Stimulated activated CD4-positive, alpha-beta T cell treated with anti-CD3 and anti-CD28 coated beads, Interleukin-4, amount 100 ng/mL, for 4 hours (primary cell): ENCODE measurements at regions not wholly inside any gene's neighbourhood (a gene's known extent, or its start where the extent isn't known, plus 50 kb on each side); places are given as distances from the start of the nearest gene placed in this dataset.

Experiments
- DNase-seq, 2 experiments: peaks; one replicate each; pipeline ENCODE4 v3.0.0-alpha.2; 2020

DNA sequence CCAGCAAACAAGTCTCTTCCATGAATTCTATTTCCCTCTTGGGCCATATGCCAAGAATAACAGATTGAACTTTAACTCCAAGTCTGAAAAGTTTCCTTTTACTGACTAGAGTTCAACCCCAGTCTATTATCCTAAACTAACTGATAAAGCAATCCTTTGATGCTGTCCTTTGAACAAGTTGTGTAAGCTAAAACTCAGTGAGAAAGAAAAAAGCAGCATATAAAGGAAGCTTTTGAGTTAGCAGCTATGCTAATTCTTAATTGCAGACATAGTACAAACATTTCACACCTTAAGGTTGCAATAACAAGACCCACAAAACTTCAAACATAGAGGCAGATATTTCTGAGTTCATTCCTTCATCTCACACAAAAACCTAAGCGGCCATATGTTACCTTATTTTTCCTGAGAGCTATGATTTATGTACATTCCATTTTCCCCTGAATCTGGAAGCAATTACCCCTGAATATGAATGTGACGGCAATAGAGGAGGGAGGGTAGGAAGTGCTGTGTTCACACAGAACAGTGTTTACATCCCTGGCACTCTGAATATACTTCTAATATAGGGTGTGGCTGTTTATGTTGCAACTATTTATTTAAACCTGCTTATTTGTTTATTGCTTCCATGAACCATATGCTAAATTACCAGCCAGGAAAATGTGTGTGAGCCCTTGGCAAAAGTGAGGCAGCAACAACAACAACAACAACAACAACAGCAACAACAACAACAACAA, 180.6 kb downstream of the IRS1 start:
- no peak for DNase-seq

- no peak for DNase-seq
Observed at GRCh38 chr2:226618544-226618874, 181.1 kb downstream of the IRS1 start.

DNA sequence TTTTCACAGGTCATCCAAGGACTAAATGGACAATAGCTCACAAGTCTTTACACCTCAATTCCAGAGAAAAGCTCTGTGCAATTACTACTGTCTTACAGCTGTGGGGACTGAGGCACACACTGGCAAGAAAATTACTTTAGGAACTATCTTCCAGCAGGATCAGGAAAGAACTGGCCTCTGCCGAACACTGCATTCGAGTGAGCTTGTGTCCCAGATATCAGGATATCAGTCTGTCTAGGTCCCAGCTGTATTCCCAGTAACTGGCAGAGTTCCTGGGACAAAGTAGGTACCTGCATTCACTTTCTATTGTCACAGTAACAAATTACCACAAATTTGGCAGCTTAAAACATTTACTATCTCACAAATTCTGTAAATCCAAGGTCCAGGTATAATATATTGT, 183.7 kb downstream of the IRS1 start:
- DNase-seq: no peak

- no peak for DNase-seq
Observed at GRCh38 chr2:226611944-226612318, 187.7 kb downstream of the IRS1 start.

DNA sequence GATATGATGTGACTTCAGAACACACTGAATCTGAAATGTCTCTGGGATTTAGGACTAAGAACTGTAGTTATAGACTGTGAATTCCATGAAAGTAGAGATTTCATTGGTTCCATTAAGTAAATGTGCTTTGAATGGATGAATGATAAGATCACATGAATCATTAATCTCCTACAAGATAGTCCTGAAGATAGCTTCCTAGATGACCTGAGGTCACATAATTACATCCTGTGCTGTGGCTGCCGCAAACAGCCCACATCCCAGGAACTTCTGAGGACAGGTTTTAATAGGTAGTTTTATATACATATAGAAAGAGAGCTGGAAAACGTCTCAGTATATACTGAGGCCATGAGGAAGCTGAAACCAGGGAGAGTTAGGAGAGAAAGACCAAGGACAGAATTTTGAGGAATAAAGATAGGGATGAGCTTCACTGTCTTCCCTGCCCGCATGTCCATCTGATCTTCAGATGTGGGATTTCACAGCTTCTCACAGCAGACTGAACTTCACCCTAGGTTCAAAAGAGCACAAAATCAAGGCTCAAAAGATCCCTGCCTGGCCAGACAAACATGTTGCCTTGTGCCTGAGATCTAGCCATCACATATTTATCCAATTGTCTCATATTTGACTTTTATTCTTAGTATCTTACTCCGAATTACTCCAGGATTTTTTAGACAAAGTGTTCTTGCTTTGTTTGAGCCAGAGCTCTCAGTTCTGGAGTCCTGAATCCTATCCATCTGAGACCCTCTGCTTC, 188.2 kb downstream of the IRS1 start:
- DNase-seq: no peak

DNA sequence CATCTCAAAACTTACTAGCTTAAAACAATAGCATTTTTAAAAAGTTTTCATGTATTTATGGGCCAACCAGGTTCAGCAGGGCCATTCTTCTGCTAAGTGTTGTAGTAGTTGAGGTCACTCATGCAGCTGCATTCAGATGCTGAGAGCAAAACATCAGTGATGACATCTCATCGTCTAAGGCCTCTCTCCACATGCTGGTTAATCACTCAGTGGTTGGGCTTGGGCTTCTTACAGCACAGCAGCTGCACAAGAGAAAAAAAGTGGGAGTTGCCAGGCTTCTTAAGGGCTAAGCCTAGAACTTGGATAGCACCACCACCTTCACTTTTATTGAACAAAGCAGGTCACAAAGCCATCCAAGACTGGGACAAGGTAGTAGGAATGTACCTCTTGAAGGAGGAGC, 190.3 kb downstream of the IRS1 start:
- no peak for DNase-seq

DNA sequence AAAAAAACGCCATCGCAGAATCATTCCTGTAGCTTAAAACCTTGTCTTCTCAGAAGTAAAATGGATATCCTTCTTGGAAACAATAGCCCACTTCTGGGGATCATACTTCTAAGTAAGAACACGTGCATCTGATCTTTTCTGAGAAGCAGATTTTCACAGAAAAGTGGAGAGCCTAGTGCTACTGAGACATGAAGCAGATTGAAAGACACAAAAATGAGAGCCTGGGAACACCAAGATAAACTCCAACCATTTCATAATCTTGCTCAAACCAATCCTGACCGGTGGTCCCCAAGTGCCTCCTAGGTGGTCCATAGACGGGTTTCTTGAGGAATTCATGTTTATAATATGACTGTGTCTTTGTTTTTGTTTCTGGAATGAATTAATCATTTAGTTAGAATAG, 191.2 kb downstream of the IRS1 start:
- no peak for DNase-seq

DNA sequence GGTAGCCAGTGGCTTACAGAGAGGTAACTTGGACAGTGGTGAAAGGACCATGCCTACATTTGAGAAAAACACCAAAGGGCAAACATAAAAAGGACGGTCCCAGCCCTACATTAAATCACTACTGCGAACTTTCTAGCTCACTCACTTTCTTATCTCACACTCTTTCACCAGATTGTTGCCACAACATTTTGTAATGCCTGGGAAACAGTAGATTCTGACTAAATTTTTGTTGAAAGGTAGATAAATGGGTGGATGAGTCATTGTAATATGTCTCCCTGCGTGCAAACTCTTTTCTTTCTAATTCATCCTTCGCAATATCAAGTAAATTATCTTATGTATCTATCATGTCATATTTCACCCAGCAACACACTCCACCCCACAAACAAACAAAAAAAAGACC, 192.2 kb downstream of the IRS1 start:
- no peak for DNase-seq

GRCh38 chr2:226605642-226606041, 194.0 kb downstream of the IRS1 start:
- DNase-seq: no peak

GRCh38 chr2:226603606-226604005, 196.0 kb downstream of the IRS1 start:
- no peak for DNase-seq

GRCh38 chr2:226601881-226602662, 197.5 kb downstream of the IRS1 start:
- DNase-seq: no peak

DNA sequence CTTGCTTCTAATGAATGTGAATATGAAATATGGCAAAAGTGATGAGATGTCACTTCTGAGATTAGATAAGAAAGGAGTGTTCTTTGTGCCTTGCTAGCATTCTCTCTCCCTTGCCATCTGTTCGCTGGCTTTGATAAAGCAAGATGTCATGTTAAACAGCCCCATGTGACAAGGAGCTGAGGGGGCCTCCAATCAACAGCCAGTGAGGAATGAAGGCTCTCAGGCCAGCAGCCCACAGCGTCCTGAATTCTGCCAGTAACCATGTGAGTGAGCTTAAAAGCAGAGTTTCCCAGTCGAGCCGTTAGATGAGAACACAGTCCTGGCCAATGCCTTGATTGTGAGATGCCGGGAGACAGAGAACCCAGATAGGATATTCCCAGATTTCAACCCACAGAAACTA, 198.8 kb downstream of the IRS1 start:
- no peak for DNase-seq

DNA sequence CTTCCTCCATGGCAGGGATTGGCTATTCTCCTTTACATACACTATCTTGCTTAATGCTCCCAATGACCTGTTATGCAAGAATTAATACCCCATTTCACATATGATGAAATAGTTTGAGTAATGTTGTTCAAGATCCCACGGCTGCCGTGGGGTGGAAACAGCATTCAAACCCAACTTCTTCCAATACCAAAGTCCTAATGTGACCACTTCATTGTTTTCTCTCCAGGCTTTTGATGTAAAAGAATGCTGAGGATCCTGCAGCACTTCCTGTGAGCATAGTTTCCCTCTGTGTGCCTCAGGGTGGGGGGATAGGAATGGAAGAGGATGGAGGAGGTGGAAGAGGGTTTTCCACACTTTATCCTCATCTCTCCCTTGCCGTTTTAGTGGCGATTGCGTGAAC, 199.4 kb downstream of the IRS1 start:
- no peak for DNase-seq

- no peak for DNase-seq
Observed at GRCh38 chr2:226589043-226589442, 210.6 kb downstream of the IRS1 start.

DNA sequence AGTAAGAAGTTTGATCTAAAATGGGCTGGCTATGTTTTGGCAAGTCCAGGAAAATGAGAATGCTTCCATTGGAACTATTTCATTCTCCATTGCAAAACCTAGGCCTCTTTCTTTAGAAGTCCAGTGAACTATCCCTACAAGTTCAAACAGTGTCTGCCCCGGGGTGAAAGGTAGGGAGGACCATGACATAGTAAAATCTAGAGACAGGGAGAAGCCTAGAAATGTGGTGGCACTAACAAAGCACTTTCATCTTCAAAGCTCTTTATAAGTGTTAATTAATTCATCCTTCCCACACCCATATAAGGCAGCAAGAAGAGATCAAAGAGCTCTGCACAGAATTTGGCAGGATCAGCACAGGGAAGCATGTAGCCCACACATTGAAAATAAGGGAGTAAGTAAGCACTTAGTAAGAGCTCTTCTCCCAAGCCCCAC, 214.5 kb downstream of the IRS1 start:
- DNase-seq: no peak

- no peak for DNase-seq
Observed at GRCh38 chr2:226584518-226585055, 215.0 kb downstream of the IRS1 start.

DNA sequence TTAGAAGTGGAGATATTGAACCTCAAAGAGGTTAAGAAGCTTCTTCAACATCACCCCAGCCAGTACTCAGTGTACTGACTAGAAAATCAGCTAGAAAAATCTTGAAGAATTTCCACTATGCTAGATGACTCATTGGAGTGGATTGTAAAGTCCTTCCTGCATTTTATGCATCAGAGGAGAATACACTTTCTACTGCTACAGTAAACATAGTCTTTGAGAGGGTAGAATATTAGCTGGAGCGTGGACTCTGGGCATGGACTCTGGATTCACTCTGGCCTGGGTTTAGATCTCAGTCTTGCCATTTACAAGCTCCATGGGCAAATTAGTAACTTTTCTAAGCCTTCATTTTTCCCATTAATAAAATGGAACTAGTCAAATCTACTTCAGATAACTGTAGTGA, 215.9 kb downstream of the IRS1 start:
- no peak for DNase-seq

- DNase-seq: no peak
Observed at GRCh38 chr2:226581661-226582060, 218.0 kb downstream of the IRS1 start.

- no peak for DNase-seq
Observed at GRCh38 chr2:226581004-226581403, 218.6 kb downstream of the IRS1 start.

DNA sequence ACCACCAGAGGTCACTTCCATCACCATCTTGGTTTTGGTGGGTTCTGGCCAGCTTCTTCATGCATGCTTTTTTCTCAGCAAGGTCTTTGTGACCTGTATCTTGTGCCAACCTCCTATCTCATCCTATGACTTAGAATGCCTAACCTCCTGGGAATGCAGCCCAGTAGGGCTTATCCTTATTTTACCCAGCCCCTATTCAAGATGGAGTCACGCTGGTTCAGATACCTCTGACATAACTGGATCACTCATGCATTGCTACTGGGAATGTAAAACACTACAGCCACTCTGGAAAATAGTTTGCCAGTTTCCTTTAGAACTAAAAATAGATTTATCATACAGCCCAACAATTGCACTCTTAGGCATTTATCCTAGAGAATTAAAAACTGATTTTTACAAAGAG, 219.2 kb downstream of the IRS1 start:
- DNase-seq: no peak

DNA sequence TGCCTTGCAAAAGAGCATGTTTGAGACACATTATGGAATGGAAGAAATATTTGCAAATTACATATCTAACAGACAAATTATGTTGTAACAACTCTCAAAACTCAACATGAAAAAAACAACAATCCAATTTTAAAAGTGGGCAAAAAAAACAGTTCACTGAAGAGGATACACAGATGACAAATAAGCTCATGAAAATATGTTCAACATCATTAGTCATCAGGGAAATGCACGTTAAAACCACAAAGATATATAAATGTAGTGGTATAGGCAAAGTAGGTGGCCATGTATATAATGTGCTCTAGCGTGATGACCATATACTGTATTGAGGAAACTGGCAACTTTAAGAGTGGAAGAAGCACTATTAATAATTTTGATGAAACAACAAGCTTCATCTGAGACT, 220.1 kb downstream of the IRS1 start:
- DNase-seq: no peak

GRCh38 chr2:226578879-226579278, 220.7 kb downstream of the IRS1 start:
- no peak for DNase-seq

- no peak for DNase-seq
Observed at GRCh38 chr2:226578373-226578772, 221.2 kb downstream of the IRS1 start.

- DNase-seq: no peak
Observed at GRCh38 chr2:226575928-226576327, 223.7 kb downstream of the IRS1 start.
